Lower leg skin (tissue), 4 donors: ENCODE measurements at regions not wholly inside any gene's neighbourhood (a gene's known extent, or its start where the extent isn't known, plus 50 kb on each side); places are given as distances from the start of the nearest gene placed in this dataset.

Source experiments
- DNase-seq, 2 donors: peaks; one replicate each; pipeline ENCODE4 v3.0.0-alpha.2; 2019; ENCODE audit warnings: low spot score in 2 of 2
- H3K4me3 ChIP-seq: fragments of 200-600 bp; sonication (generic); 2 replicates; pipeline ENCODE4 v1.5.1; 2017; ENCODE audit warnings: mild to moderate bottlenecking, low read depth; ENCODE audit not compliant: poor library complexity, severe bottlenecking
- CTCF ChIP-seq, 3 donors: fragments of 450-650 bp; IDR thresholded peaks; one replicate each; pipeline ENCODE4 v1.5.1; 2016; ENCODE audit warnings: antibody characterized with exemption in 3 of 3, mild to moderate bottlenecking in 3 of 3, moderate library complexity in 2 of 3
- POLR2A ChIP-seq, 2 donors: fragments of 450-650 bp; IDR thresholded peaks; one replicate each; pipeline ENCODE4 v1.6.1; 2016 to 2017; ENCODE audit warnings: antibody characterized with exemption in 2 of 2, mild to moderate bottlenecking in 1 of 2, moderate library complexity in 1 of 2
- WGBS, 2 donors: methylation state at CpG; one replicate each; pipeline ENCODE4 v1.1.5; 2018; 5-methylcytosine and 5-hydroxymethylcytosine counted together
- intact Hi-C: fragments of 100-400 bp; cut with DNase I; formaldehyde crosslinking; loops from one replicate; pipeline ENCODE4 v1.15.0; 2023; ENCODE audit warnings: low total_unique reads

- DNase-seq: no peak
- WGBS, 2 donors: 70 to 83% methylated on average over 7 of the region's 7 CpGs
- intact Hi-C loops: no loop called here
These were observed 234.0 kb downstream of the RPLP1 start for GRCh38 chr15:69686626-69687025.

GRCh38 chr15:69689133-69689532 is 236.5 kb downstream of the RPLP1 start:
- no peak overlapping the region for H3K4me3 ChIP-seq
- intact Hi-C loops: no loop called here
- TF ChIP-seq POLR2A (IDR thresholded peaks at IDR 0.05) (no peak), CTCF (IDR thresholded peaks at IDR 0.05) (no peak)
- WGBS, 2 donors: 97 to 100% methylated on average over 1 of the region's 1 CpG
- no peak for DNase-seq

More at GRCh38 chr15:69686626-69687025, 234.0 kb downstream of the RPLP1 start:
- TF ChIP-seq CTCF (IDR thresholded peaks at IDR 0.05) (no peak), POLR2A (IDR thresholded peaks at IDR 0.05) (no peak)
- no peak overlapping the region for H3K4me3 ChIP-seq

GRCh38 chr15:69691307-69692015 is 238.8 kb downstream of the RPLP1 start:
- no peak overlapping the region for H3K4me3 ChIP-seq
- TF ChIP-seq CTCF (IDR thresholded peaks at IDR 0.05) (no peak), POLR2A (IDR thresholded peaks at IDR 0.05) (no peak)
- no peak for DNase-seq
- intact Hi-C loops: no loop called here
- 74 to 78% methylated on average over 7 of the region's 7 CpGs for WGBS, 2 donors

GRCh38 chr15:69692342-69692741 is 239.7 kb downstream of the RPLP1 start:
- DNase-seq: no peak
- intact Hi-C loops: no loop called here
- 59 to 83% methylated on average over 3 of the region's 3 CpGs for WGBS, 2 donors

GRCh38 chr15:69693059-69693458 is 240.4 kb downstream of the RPLP1 start:
- intact Hi-C loops: no loop called here

More at GRCh38 chr15:69692342-69692741, 239.7 kb downstream of the RPLP1 start:
- H3K4me3 ChIP-seq: no peak overlapping the region
- no peak for TF ChIP-seq CTCF (IDR thresholded peaks at IDR 0.05)
- TF ChIP-seq POLR2A (IDR thresholded peaks at IDR 0.05): no peak

More at GRCh38 chr15:69693059-69693458, 240.4 kb downstream of the RPLP1 start:
- WGBS, 2 donors: 77 to 79% methylated on average over 4 of the region's 4 CpGs
- no peak for TF ChIP-seq CTCF (IDR thresholded peaks at IDR 0.05)
- TF ChIP-seq POLR2A (IDR thresholded peaks at IDR 0.05): no peak
- H3K4me3 ChIP-seq: no peak overlapping the region
- DNase-seq: no peak
